RWPE1 (cell line): ENCODE measurements at regions not wholly inside any gene's neighbourhood (a gene's known extent, or its start where the extent isn't known, plus 50 kb on each side); places are given as distances from the start of the nearest gene placed in this dataset.

Source experiments
- CTCF ChIA-PET: fragments of 350-600 bp; sonication (Branson Sonifier 250); formaldehyde crosslinking; extraction: SDS; loops from one replicate; lab custom pipeline; 2021; lab: Yijun Ruan, JAX
- POLR2A ChIA-PET: fragments of 400-600 bp; formaldehyde crosslinking; extraction: SDS; loops from one replicate; lab custom pipeline; 2020; ENCODE audit warnings: antibody characterized with exemption; ENCODE audit not compliant: low non-redundant PET; lab: Yijun Ruan, JAX
- DNase-seq: peaks from one replicate; pipeline ENCODE4 v3.0.0; 2012; ENCODE audit warnings: low spot score
- H3K27ac ChIP-seq: fragments of 450-650 bp; 2 replicates; pipeline ENCODE4 v1.5.1; 2017
- CTCF ChIP-seq: fragments of 450-650 bp; conservative IDR thresholded peaks from 2 replicates; pipeline ENCODE4 v1.5.1; 2017; ENCODE audit warnings: low read depth, mild to moderate bottlenecking

DNA sequence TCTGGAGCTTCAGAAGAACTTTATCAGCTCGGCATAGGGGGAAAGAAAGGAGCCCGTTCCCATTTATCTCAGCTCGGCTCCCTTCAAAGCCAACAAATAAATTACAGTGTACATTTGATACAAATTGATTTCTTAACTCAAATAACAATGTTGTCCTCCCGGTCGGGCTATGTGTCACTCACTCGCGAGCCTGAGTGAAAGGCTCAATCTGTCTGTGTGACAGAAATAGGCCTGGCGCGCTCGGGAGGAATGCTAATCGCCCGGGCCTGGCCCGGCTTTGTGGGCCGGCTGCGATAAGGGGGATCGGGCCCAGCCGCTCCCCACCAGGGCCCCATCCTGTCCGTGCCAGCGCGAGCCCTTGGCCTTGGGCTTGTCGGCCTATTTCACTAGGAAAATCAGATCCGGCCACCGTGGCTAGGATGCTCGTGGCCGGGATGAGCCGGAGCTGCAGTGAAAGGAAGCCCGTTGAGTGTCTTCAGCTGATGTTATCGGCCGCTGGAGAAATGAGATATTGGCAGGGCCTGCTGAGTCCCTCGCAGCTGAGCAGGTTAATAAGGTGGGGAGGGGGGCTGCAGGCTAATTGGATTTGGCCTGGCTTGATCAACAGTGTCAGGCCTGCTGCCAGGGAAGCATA is 258.7 kb downstream of the IRX1 start:
- no peak for DNase-seq
- CTCF ChIA-PET = no interaction called here

DNA sequence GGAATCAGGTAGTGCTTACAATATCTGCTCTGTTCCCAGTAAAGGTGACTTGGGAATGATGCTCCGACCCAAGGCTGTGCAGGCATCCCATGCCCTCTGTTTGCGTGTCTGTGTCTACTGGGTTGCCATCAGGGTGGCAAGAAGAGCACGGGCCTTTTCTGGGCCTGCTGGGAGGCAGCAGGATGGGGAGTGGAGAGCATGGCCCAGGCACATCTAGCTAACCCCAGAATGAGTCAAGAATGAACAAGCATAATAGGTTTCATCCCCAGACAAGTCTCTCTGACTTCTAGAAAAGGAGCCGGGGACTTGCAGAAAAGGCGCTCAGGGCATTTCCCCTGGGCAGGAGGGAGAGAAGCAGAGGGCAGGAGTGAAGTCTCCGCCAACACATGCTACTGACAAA is 260.4 kb downstream of the IRX1 start:
- no peak for DNase-seq
- POLR2A ChIA-PET = no interaction called here
- H3K27ac ChIP-seq = no peak overlapping the region
- CTCF ChIA-PET = no interaction called here
- TF ChIP-seq CTCF = no peak

More for the DNA sequence above, 258.7 kb downstream of the IRX1 start:
- no peak for TF ChIP-seq CTCF
- H3K27ac ChIP-seq = no peak overlapping the region
- POLR2A ChIA-PET = no interaction called here

- CTCF ChIA-PET = no interaction called here
- TF ChIP-seq CTCF = no peak
- POLR2A ChIA-PET = no interaction called here
- no peak for DNase-seq
- no peak overlapping the region for H3K27ac ChIP-seq
Observed at GRCh38 chr5:3858524-3858923, 262.9 kb downstream of the IRX1 start.

DNA sequence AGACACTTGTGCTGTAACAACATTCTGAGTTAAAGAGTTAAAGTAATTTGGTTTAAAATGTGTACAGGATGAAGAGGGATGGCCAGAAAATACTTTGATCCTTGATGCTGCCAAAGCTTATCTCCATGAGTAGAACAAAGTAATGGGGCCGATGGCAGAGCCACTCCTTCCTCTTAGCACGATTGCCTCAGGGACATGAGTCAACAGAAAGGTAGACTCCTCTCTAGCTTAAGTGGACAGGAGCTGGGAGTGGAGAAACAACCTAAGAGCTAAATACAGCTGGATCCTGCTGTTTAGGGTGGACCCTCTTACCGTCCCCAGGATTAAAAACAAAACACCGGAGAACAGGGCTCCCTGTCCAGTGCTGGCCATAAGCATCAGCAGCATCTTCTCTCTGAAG is 267.3 kb downstream of the IRX1 start:
- no peak overlapping the region for H3K27ac ChIP-seq
- no peak for DNase-seq
- ChIA-PET CTCF (interaction anchor here (0.6 kb wide), 1 partner anchor 899 kb away, joined by 3 read pairs; no protein-coding TSS in a partner anchor), POLR2A (no interaction called here)
- no peak for TF ChIP-seq CTCF

DNA sequence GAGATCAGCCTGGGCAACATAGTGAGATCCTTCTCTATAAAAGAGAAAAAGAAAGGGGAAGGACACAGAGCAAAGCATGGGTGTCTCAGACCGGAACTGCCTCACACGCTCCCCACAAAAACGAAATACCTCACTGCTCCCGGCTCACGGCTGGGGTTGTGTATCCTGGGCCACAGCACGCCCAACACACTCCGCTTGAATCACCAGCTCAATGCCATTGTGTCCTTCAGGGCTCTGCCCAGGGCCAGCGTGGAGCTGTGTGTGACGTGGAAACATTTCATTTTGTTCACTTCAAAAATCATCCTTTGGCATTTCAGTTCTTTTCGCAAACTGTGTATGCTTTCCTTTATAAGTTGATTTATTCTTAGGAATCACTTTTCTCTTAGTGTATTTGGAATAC is 279.5 kb downstream of the IRX1 start:
- no peak overlapping the region for H3K27ac ChIP-seq
- POLR2A ChIA-PET = no interaction called here
- TF ChIP-seq CTCF = no peak
- no peak for DNase-seq
- CTCF ChIA-PET = no interaction called here

- H3K27ac ChIP-seq = no peak overlapping the region
- CTCF ChIA-PET = no interaction called here
- DNase-seq = no peak
- POLR2A ChIA-PET = no interaction called here
- no peak for TF ChIP-seq CTCF
Observed at GRCh38 chr5:3878267-3878666, 282.6 kb downstream of the IRX1 start.
